PC-9 (cell line): ENCODE measurements at regions not wholly inside any gene's neighbourhood (a gene's known extent, or its start where the extent isn't known, plus 50 kb on each side); places are given as distances from the start of the nearest gene placed in this dataset.
A peak's percentile ranks its signal among the peaks of the same experiment; 100 is the strongest.

Experiments
- CTCF ChIP-seq: fragments of 200-600 bp; sonication (generic); conservative IDR thresholded peaks from 2 replicates; pipeline ENCODE4 v1.6.1; 2017; ENCODE audit warnings: mixed run types, antibody characterized with exemption, mild to moderate bottlenecking, moderate library complexity
- EZH2 ChIP-seq: fragments of 200-600 bp; sonication (generic); IDR thresholded peaks from 2 replicates; pipeline ENCODE4 v1.8.0; 2017; ENCODE audit warnings: antibody characterized with exemption, low read depth

GRCh38 chr1:79069828-79070227, 63.3 kb upstream of the ADGRL4 start:
- TF ChIP-seq CTCF (peak; percentile 48), EZH2 (no peak)
